ENCODE measurements at regions not wholly inside any gene's neighbourhood (a gene's known extent, or its start where the extent isn't known, plus 50 kb on each side); places are given as distances from the start of the nearest gene placed in this dataset.

GRCh38 chr10:123554656-123555055 is 111.5 kb upstream of the GPR26 start:
- TF ChIP-seq, protein P1, sequence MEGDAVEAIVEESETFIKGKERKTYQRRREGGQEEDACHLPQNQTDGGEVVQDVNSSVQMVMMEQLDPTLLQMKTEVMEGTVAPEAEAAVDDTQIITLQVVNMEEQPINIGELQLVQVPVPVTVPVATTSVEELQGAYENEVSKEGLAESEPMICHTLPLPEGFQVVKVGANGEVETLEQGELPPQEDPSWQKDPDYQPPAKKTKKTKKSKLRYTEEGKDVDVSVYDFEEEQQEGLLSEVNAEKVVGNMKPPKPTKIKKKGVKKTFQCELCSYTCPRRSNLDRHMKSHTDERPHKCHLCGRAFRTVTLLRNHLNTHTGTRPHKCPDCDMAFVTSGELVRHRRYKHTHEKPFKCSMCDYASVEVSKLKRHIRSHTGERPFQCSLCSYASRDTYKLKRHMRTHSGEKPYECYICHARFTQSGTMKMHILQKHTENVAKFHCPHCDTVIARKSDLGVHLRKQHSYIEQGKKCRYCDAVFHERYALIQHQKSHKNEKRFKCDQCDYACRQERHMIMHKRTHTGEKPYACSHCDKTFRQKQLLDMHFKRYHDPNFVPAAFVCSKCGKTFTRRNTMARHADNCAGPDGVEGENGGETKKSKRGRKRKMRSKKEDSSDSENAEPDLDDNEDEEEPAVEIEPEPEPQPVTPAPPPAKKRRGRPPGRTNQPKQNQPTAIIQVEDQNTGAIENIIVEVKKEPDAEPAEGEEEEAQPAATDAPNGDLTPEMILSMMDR (IDR thresholded peaks at IDR 0.05) = no peak
- no peak for TF ChIP-seq POLR2A (IDR thresholded peaks at IDR 0.05)
